C4-2B (cell line): ENCODE measurements at regions not wholly inside any gene's neighbourhood (a gene's known extent, or its start where the extent isn't known, plus 50 kb on each side); places are given as distances from the start of the nearest gene placed in this dataset.

Experiments
- ZFX ChIP-seq: fragments of 450-650 bp; IDR thresholded peaks from 2 replicates; pipeline ENCODE4 v1.6.1; 2017
- TF ChIP-seq, protein P1 (sequence below): fragments of 450-650 bp; conservative IDR thresholded peaks from 2 replicates; pipeline ENCODE4 v1.5.1; 2017; ENCODE audit warnings: mild to moderate bottlenecking

GRCh38 chr18:2442726-2443275 lies 128.5 kb downstream of the METTL4 start:
- TF ChIP-seq, protein P1, sequence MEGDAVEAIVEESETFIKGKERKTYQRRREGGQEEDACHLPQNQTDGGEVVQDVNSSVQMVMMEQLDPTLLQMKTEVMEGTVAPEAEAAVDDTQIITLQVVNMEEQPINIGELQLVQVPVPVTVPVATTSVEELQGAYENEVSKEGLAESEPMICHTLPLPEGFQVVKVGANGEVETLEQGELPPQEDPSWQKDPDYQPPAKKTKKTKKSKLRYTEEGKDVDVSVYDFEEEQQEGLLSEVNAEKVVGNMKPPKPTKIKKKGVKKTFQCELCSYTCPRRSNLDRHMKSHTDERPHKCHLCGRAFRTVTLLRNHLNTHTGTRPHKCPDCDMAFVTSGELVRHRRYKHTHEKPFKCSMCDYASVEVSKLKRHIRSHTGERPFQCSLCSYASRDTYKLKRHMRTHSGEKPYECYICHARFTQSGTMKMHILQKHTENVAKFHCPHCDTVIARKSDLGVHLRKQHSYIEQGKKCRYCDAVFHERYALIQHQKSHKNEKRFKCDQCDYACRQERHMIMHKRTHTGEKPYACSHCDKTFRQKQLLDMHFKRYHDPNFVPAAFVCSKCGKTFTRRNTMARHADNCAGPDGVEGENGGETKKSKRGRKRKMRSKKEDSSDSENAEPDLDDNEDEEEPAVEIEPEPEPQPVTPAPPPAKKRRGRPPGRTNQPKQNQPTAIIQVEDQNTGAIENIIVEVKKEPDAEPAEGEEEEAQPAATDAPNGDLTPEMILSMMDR, result no peak
- TF ChIP-seq ZFX, result no peak
